VCaP (cell line): ENCODE measurements at regions not wholly inside any gene's neighbourhood (a gene's known extent, or its start where the extent isn't known, plus 50 kb on each side); places are given as distances from the start of the nearest gene placed in this dataset.
"Not testable (repeated sequence)": the region's sequence is repeated elsewhere in the genome, so short reads cannot be mapped to it uniquely, and the experiment has no call there.

Experiments used
- H3K27ac ChIP-seq: fragments of 450-650 bp; 2 replicates; pipeline ENCODE4 v1.5.1; 2017
- CTCF ChIP-seq: fragments of 450-650 bp; conservative IDR thresholded peaks from 2 replicates; pipeline ENCODE4 v1.5.1; 2017; ENCODE audit warnings: mild to moderate bottlenecking, moderate library complexity

- TF ChIP-seq CTCF, result no peak
- H3K27ac ChIP-seq, result no peak overlapping the region
Observed at GRCh38 chr2:113828049-113828742, 61.7 kb upstream of the ACTR3 start.

DNA sequence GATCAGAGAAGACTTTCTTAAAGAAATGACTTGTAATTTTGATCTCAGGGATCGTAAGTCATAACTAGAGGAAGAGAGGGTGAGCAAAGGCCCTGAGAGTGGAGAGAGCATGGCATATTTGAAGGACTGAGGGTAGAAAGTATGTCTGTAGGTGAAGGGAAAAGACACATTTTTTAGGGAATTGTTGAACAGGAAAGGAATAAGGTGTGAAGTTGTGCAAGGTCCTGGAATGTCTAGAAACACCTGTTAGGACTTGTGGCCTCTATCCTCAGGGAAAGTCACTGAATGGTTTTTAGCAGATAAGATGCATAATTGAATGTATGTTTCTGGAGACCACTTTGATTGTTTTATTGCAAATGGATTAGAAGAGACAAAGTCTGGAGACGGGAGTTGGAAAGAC, 62.5 kb upstream of the ACTR3 start:
- no peak overlapping the region for H3K27ac ChIP-seq
- no peak for TF ChIP-seq CTCF

- H3K27ac ChIP-seq, result no peak overlapping the region
Observed at GRCh38 chr2:113826346-113827285, 63.3 kb upstream of the ACTR3 start.

DNA sequence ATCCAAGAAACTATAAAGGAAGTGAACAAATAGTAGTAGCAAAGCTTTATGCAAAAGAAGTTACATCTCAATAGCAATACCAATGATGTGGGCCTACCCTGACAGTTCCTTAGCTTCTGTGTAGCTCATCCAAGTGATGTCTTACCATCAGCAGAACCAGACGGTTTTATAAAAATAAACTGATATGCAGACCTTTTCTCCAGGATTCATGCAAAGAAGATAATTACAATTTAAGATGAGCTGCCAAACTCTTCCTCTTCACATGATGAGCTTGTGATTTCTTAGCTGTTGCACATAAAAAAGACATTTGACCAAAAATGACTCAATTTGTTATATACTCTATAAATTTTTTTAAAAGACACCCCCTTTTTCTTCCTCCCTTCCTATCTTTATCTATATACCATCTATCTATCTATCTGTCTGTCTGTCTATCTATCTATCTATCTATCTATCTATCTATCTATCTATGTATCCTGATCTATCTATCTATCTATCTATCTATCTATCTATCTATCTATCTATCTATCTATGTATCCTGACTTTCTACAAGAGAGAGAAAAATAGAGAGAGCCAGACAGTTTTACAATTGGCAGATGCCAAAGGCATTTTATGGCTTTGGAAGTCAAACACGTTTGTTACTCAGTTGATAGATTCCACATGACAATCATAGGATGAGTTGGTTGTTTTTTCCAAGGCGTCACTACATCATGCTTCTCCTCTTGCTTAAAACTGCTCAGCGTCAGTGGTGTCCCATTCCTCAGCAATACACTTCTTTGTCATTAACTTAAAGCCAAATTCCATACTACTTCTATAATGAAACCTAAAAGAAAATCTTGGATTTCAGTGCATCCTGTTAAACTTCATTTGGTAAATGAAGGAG, 65.9 kb upstream of the ACTR3 start:
- no peak for TF ChIP-seq CTCF
- no peak overlapping the region for H3K27ac ChIP-seq

More at GRCh38 chr2:113826346-113827285, 63.3 kb upstream of the ACTR3 start:
- no peak for TF ChIP-seq CTCF

GRCh38 chr2:113822087-113822815, 65.8 kb upstream of the SLC35F5 start:
- no peak for TF ChIP-seq CTCF
- no peak overlapping the region for H3K27ac ChIP-seq

- peak overlapping the region; percentile 60 for H3K27ac ChIP-seq
- no peak for TF ChIP-seq CTCF
Observed at GRCh38 chr2:113818382-113818951, 62.0 kb upstream of the SLC35F5 start.

DNA sequence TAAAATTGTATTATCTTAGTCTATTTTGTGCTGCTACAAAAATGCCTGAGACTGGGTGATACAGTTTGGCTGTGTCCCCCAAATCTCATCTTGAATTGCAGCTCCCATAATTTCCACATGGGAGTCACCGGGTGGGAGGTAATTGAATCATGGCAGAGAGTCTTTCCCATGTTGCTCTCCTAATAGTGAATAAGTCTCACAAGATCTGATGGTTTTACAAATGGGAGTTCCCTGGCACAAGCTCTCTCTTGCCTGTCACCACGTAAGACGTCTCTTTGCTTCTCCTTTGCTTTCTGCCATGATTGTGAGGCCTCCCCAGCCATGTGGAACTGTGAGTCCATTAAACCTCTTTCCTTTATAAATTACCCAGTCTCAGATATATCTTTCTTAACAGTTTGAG, 57.0 kb upstream of the SLC35F5 start:
- H3K27ac ChIP-seq, result not testable (repeated sequence)
